GM23338 (cell line): ENCODE measurements at regions not wholly inside any gene's neighbourhood (a gene's known extent, or its start where the extent isn't known, plus 50 kb on each side); places are given as distances from the start of the nearest gene placed in this dataset.

Experiments
- ATAC-seq: fragments of 200-7000 bp; cut with Tn5 transposase; 3 replicates; pipeline ENCODE4 v1.9.1; 2020
- DNase-seq: peaks from one replicate; pipeline ENCODE4 v3.0.0-alpha.2; 2015; ENCODE audit warnings: low spot score
- H2AFZ ChIP-seq: fragments of 200-600 bp; sonication (generic); 2 replicates; pipeline ENCODE4 v1.8.0; 2016; ENCODE audit warnings: antibody characterized with exemption, mild to moderate bottlenecking, moderate library complexity
- H3F3A ChIP-seq: fragments of 200-600 bp; sonication (generic); replicated peaks from 2 replicates; pipeline ENCODE4 v1.8.0; 2017; ENCODE audit warnings: antibody characterized with exemption, mixed run types, low read depth
- H3K27ac ChIP-seq: fragments of 200-600 bp; sonication (generic); 2 replicates; pipeline ENCODE4 v1.6.1; 2016; ENCODE audit warnings: low read depth
- H3K27me3 ChIP-seq: fragments of 200-600 bp; sonication (generic); 2 replicates; pipeline ENCODE4 v1.8.0; 2016; ENCODE audit warnings: mild to moderate bottlenecking, mixed run types, moderate library complexity; ENCODE audit not compliant: insufficient read depth
- H3K36me3 ChIP-seq: fragments of 200-600 bp; sonication (generic); 2 replicates; pipeline ENCODE4 v1.8.0; 2016; ENCODE audit warnings: mild to moderate bottlenecking; ENCODE audit not compliant: insufficient read depth
- H3K4me1 ChIP-seq: fragments of 200-600 bp; sonication (generic); 2 replicates; pipeline ENCODE4 v1.8.0; 2016; ENCODE audit warnings: mild to moderate bottlenecking, moderate library complexity; ENCODE audit not compliant: insufficient read depth
- H3K4me2 ChIP-seq: fragments of 200-600 bp; sonication (generic); 2 replicates; pipeline ENCODE4 v1.7.1; 2017; ENCODE audit warnings: mixed run types
- H3K4me3 ChIP-seq: fragments of 200-600 bp; sonication (generic); 2 replicates; pipeline ENCODE4 v1.6.1; 2016; ENCODE audit warnings: mixed run types
- H3K79me2 ChIP-seq: fragments of 200-600 bp; sonication (generic); replicated peaks from 2 replicates; pipeline ENCODE4 v1.8.0; 2017; ENCODE audit warnings: mild to moderate bottlenecking; ENCODE audit not compliant: insufficient read depth
- H3K9me2 ChIP-seq: fragments of 200-600 bp; sonication (generic); 2 replicates; pipeline ENCODE4 v1.8.0; 2017; ENCODE audit not compliant: insufficient read depth
- H4K20me1 ChIP-seq: fragments of 200-600 bp; sonication (generic); replicated peaks from 2 replicates; pipeline ENCODE4 v1.8.0; 2017; ENCODE audit warnings: mild to moderate bottlenecking; ENCODE audit not compliant: insufficient read depth
- H3K27ac Mint-ChIP-seq: 2 replicates; pipeline ENCODE4 v1.8.0; 2020; ENCODE audit warnings: inconsistent platforms, mild to moderate bottlenecking, moderate library complexity, mixed read lengths
- H3K27me3 Mint-ChIP-seq: 3 replicates; pipeline ENCODE4 v1.8.0; 2022; ENCODE audit warnings: low read depth, mild to moderate bottlenecking, moderate library complexity, mixed read lengths, inconsistent platforms; ENCODE audit not compliant: insufficient read depth, poor library complexity
- H3K36me3 Mint-ChIP-seq: 3 replicates; pipeline ENCODE4 v1.8.0; 2021; ENCODE audit warnings: low read depth, mild to moderate bottlenecking, inconsistent platforms, moderate library complexity, mixed read lengths
- H3K4me1 Mint-ChIP-seq: 3 replicates; pipeline ENCODE4 v1.8.0; 2020; ENCODE audit warnings: mild to moderate bottlenecking, inconsistent platforms, mixed read lengths
- H3K4me3 Mint-ChIP-seq: 3 replicates; pipeline ENCODE4 v1.8.0; 2021; ENCODE audit warnings: moderate library complexity, mild to moderate bottlenecking, inconsistent platforms, mixed read lengths
- H3K9me3 Mint-ChIP-seq: 3 replicates; pipeline ENCODE4 v1.8.0; 2020; ENCODE audit warnings: moderate library complexity, mild to moderate bottlenecking, inconsistent platforms, mixed read lengths
- CREB1 ChIP-seq: fragments of 250-450 bp; sonication (Bioruptor Pico); IDR thresholded peaks from 2 replicates; pipeline ENCODE4 v1.5.0; 2020; ENCODE audit warnings: low read depth, mild to moderate bottlenecking, moderate library complexity
- CTCF ChIP-seq, 2 experiments: fragments of 200-600 bp in 1 of 2; sonication (generic) in 1 of 2; conservative IDR thresholded peaks; 2 replicates each; pipeline versions ENCODE4 v1.5.1 to v1.6.1; 2016 to 2017; ENCODE audit warnings: antibody characterized with exemption in 2 of 2, low read depth in 2 of 2, mild to moderate bottlenecking in 2 of 2, moderate library complexity in 1 of 2
- ETS1 ChIP-seq: IDR thresholded peaks from 2 replicates; pipeline ENCODE4 v1.6.1; 2016; ENCODE audit warnings: antibody characterized with exemption
- EZH2phosphoT487 ChIP-seq: fragments of 200-600 bp; sonication (generic); IDR thresholded peaks from one replicate; pipeline ENCODE4 v1.8.1; 2018; ENCODE audit warnings: antibody characterized with exemption; ENCODE audit not compliant: unreplicated experiment
- JUNB ChIP-seq: IDR thresholded peaks from one replicate; pipeline ENCODE4 v1.6.1; 2016; ENCODE audit warnings: antibody characterized with exemption; ENCODE audit not compliant: unreplicated experiment
- NANOG ChIP-seq: IDR thresholded peaks from 2 replicates; pipeline ENCODE4 v1.6.1; 2016; ENCODE audit warnings: antibody characterized with exemption, borderline replicate concordance
- POLR2AphosphoS5 ChIP-seq: IDR thresholded peaks from 2 replicates; pipeline ENCODE4 v1.6.1; 2016; ENCODE audit warnings: antibody characterized with exemption, low read depth
- STAT1 ChIP-seq: IDR thresholded peaks from one replicate; pipeline ENCODE4 v1.6.1; 2016; ENCODE audit warnings: antibody characterized with exemption; ENCODE audit not compliant: unreplicated experiment
- ZNF114 ChIP-seq: fragments of 250-450 bp; sonication (Bioruptor Pico); IDR thresholded peaks from 2 replicates; pipeline ENCODE4 v1.5.0; 2020; ENCODE audit warnings: mild to moderate bottlenecking, moderate library complexity
- ZNF331 ChIP-seq: fragments of 250-450 bp; sonication (Bioruptor Pico); IDR thresholded peaks from 2 replicates; pipeline ENCODE4 v1.5.0; 2020; ENCODE audit warnings: low read depth, mild to moderate bottlenecking, moderate library complexity
- TF ChIP-seq, protein P1 (sequence below): fragments of 250-450 bp; sonication (Bioruptor Pico); IDR thresholded peaks from 2 replicates; pipeline ENCODE4 v1.5.0; 2020; ENCODE audit warnings: mild to moderate bottlenecking, moderate library complexity

DNA sequence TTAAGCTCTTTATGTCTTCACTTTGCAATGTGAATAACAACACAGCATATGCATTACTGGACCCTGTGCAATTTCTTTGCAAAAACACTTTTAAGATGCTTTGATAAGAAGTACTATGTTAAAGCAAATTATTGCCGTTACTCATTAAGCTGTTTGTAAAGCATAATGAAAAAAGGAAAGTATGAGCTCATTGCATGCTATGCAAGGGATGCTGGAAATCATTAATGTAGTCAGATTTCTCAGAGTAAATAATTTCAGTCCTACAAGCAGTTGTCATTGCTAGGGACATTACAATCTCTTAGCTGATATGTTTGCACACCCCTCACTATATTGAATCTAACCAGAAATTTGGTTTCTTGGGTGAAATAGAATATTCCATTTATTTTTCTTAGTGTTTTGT is 982.5 kb upstream of the ADGRL2 start:
- Mint-ChIP-seq H3K9me3 (no peaks in the 10 kb centered on the region; the same call in 2 of the 3 replicates), H3K4me3 (no peak overlapping the region), H3K4me1 (peaks cover 25% of the 10 kb centered on the region), H3K27ac (no peak overlapping the region), H3K36me3 (no peaks in the 10 kb centered on the region), H3K27me3 (peaks cover 2% of the 10 kb centered on the region)
- H3K27ac ChIP-seq, result no peak overlapping the region
- H3K27me3 ChIP-seq, result no peaks in the 10 kb centered on the region
- H3K4me2 ChIP-seq, result no peak overlapping the region
- H3K4me1 ChIP-seq, result peaks cover 5% of the 10 kb centered on the region; the same call in 1 of the 2 replicates
- H3F3A ChIP-seq, result no peaks in the 10 kb centered on the region
- no peaks in the 10 kb centered on the region for H3K79me2 ChIP-seq
- H4K20me1 ChIP-seq, result no peaks in the 10 kb centered on the region
- H2AFZ ChIP-seq, result no peak overlapping the region
- no peaks in the 10 kb centered on the region for H3K9me2 ChIP-seq
- no peak for DNase-seq
- no peak for ATAC-seq
- no peak for TF ChIP-seq CREB1 (CRISPR knock-in tag)
- TF ChIP-seq EZH2phosphoT487, result no peak
- TF ChIP-seq STAT1, result no peak
- no peak for TF ChIP-seq CTCF (conservative IDR thresholded peaks at IDR 0.05; ENCODE audit: low read depth in 2 of 2)
- no peak for TF ChIP-seq JUNB
- no peak for TF ChIP-seq ETS1
- no peak for TF ChIP-seq NANOG
- no peak for TF ChIP-seq POLR2AphosphoS5
- TF ChIP-seq ZNF331, result no peak
- H3K36me3 ChIP-seq, result no peaks in the 10 kb centered on the region
- H3K4me3 ChIP-seq, result no peak overlapping the region

DNA sequence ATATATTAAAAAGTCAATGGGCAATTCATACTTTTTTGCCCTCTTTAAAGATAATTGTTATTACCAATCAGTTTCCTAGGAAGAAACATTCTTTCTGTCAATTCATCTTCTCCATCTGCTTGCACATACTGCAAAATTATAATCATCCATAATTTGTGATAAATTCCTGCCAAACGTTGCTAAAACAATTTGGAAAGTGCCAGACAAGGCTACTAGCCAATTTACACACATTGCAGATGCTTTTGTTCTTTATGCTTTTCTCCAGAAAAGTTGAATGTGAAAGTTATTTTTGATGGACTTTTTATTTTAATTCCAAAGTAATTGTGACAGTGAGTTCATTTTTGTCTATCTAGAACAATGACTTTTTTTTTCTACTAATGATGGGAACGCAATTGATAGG is 992.8 kb upstream of the ADGRL2 start:
- Mint-ChIP-seq H3K27ac (no peak overlapping the region), H3K4me1 (no peaks in the 10 kb centered on the region), H3K27me3 (no peaks in the 10 kb centered on the region), H3K36me3 (no peaks in the 10 kb centered on the region), H3K4me3 (no peak overlapping the region), H3K9me3 (no peaks in the 10 kb centered on the region)
- no peak for DNase-seq
- H3K4me2 ChIP-seq, result no peak overlapping the region
- no peaks in the 10 kb centered on the region for H3K36me3 ChIP-seq
- H4K20me1 ChIP-seq, result no peaks in the 10 kb centered on the region
- no peak overlapping the region for H3K27ac ChIP-seq
- no peaks in the 10 kb centered on the region; the same call in 1 of the 2 replicates for H3K9me2 ChIP-seq
- ATAC-seq, result no peak
- no peaks in the 10 kb centered on the region for H3K27me3 ChIP-seq
- H3K79me2 ChIP-seq, result no peaks in the 10 kb centered on the region
- H3F3A ChIP-seq, result no peaks in the 10 kb centered on the region
- no peak overlapping the region for H2AFZ ChIP-seq
- H3K4me1 ChIP-seq, result no peaks in the 10 kb centered on the region
- H3K4me3 ChIP-seq, result no peak overlapping the region
- TF ChIP-seq, protein P1, sequence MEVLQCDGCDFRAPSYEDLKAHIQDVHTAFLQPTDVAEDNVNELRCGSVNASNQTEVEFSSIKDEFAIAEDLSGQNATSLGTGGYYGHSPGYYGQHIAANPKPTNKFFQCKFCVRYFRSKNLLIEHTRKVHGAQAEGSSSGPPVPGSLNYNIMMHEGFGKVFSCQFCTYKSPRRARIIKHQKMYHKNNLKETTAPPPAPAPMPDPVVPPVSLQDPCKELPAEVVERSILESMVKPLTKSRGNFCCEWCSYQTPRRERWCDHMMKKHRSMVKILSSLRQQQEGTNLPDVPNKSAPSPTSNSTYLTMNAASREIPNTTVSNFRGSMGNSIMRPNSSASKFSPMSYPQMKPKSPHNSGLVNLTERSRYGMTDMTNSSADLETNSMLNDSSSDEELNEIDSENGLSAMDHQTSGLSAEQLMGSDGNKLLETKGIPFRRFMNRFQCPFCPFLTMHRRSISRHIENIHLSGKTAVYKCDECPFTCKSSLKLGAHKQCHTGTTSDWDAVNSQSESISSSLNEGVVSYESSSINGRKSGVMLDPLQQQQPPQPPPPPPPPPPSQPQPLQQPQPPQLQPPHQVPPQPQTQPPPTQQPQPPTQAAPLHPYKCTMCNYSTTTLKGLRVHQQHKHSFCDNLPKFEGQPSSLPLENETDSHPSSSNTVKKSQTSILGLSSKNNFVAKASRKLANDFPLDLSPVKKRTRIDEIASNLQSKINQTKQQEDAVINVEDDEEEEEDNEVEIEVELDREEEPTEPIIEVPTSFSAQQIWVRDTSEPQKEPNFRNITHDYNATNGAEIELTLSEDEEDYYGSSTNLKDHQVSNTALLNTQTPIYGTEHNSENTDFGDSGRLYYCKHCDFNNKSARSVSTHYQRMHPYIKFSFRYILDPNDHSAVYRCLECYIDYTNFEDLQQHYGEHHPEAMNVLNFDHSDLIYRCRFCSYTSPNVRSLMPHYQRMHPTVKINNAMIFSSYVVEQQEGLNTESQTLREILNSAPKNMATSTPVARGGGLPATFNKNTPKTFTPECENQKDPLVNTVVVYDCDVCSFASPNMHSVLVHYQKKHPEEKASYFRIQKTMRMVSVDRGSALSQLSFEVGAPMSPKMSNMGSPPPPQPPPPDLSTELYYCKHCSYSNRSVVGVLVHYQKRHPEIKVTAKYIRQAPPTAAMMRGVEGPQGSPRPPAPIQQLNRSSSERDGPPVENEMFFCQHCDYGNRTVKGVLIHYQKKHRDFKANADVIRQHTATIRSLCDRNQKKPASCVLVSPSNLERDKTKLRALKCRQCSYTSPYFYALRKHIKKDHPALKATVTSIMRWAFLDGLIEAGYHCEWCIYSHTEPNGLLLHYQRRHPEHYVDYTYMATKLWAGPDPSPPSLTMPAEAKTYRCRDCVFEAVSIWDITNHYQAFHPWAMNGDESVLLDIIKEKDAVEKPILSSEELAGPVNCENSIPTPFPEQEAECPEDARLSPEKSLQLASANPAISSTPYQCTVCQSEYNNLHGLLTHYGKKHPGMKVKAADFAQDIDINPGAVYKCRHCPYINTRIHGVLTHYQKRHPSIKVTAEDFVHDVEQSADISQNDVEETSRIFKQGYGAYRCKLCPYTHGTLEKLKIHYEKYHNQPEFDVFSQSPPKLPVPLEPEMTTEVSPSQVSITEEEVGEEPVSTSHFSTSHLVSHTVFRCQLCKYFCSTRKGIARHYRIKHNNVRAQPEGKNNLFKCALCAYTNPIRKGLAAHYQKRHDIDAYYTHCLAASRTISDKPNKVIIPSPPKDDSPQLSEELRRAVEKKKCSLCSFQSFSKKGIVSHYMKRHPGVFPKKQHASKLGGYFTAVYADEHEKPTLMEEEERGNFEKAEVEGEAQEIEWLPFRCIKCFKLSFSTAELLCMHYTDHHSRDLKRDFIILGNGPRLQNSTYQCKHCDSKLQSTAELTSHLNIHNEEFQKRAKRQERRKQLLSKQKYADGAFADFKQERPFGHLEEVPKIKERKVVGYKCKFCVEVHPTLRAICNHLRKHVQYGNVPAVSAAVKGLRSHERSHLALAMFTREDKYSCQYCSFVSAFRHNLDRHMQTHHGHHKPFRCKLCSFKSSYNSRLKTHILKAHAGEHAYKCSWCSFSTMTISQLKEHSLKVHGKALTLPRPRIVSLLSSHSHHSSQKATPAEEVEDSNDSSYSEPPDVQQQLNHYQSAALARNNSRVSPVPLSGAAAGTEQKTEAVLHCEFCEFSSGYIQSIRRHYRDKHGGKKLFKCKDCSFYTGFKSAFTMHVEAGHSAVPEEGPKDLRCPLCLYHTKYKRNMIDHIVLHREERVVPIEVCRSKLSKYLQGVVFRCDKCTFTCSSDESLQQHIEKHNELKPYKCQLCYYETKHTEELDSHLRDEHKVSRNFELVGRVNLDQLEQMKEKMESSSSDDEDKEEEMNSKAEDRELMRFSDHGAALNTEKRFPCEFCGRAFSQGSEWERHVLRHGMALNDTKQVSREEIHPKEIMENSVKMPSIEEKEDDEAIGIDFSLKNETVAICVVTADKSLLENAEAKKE, result no peak
- TF ChIP-seq ZNF114 (CRISPR knock-in tag) (no peak), CREB1 (CRISPR knock-in tag) (no peak), ZNF331 (no peak), STAT1 (no peak), JUNB (no peak)
